ENCODE measurements at regions not wholly inside any gene's neighbourhood (a gene's known extent, or its start where the extent isn't known, plus 50 kb on each side); places are given as distances from the start of the nearest gene placed in this dataset.

DNA sequence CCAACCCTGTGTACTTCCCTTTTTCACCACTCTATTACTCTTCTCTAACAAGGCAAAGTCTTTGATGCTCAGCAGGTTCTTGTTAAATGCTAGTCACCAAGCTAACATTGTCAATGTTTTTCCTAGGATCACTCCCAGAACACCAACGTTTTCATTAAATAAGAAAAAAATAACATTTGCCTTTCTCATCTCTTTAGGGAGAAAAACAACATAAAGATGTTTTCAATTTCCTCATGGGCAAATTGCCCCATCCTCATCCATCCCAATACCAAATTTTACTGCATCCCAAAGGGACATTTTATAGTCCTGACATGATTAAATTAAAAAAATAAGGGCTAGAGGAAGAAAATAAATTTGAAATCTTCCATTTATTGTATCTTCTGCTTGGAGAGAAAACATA lies 106.5 kb downstream of the SUCNR1 start:
- 20% methylated on average over 1 of the region's 1 CpG for WGBS

GRCh38 chr3:151983538-151983937 lies 110.1 kb downstream of the SUCNR1 start:
- Histone ChIP-seq H3K9ac (ENCODE audit: low read depth in 1 of 2, low read length in 2 of 2) (no peak overlapping the region), H3K4me1 (ENCODE audit: control insufficient read depth in 4 of 4, insufficient read depth in 4 of 4, low read length in 3 of 4) (peaks cover 0 to 5% (median 0%) of the 10 kb centered on the region in 4 donors), H3K27me3 (ENCODE audit: control insufficient read depth in 4 of 4, insufficient read depth in 4 of 4, low read length in 3 of 4) (no peaks in the 10 kb centered on the region), H3K27ac (ENCODE audit: low read depth in 1 of 2, low read length in 2 of 2) (no peak overlapping the region), H3K4me3 (ENCODE audit: low read depth in 1 of 3, low read length in 3 of 3) (no peak overlapping the region), H3K36me3 (ENCODE audit: control insufficient read depth in 4 of 4, insufficient read depth in 3 of 4, low read depth in 1 of 4, low read length in 3 of 4) (no peaks in the 10 kb centered on the region), H3K9me3 (ENCODE audit: control insufficient read depth in 4 of 4, low read length in 3 of 4) (no peaks in the 10 kb centered on the region)
- 94% methylated on average over 7 of the region's 7 CpGs for WGBS
- no peak for DNase-seq (ENCODE audit: low spot score)
- TF ChIP-seq, protein P1, sequence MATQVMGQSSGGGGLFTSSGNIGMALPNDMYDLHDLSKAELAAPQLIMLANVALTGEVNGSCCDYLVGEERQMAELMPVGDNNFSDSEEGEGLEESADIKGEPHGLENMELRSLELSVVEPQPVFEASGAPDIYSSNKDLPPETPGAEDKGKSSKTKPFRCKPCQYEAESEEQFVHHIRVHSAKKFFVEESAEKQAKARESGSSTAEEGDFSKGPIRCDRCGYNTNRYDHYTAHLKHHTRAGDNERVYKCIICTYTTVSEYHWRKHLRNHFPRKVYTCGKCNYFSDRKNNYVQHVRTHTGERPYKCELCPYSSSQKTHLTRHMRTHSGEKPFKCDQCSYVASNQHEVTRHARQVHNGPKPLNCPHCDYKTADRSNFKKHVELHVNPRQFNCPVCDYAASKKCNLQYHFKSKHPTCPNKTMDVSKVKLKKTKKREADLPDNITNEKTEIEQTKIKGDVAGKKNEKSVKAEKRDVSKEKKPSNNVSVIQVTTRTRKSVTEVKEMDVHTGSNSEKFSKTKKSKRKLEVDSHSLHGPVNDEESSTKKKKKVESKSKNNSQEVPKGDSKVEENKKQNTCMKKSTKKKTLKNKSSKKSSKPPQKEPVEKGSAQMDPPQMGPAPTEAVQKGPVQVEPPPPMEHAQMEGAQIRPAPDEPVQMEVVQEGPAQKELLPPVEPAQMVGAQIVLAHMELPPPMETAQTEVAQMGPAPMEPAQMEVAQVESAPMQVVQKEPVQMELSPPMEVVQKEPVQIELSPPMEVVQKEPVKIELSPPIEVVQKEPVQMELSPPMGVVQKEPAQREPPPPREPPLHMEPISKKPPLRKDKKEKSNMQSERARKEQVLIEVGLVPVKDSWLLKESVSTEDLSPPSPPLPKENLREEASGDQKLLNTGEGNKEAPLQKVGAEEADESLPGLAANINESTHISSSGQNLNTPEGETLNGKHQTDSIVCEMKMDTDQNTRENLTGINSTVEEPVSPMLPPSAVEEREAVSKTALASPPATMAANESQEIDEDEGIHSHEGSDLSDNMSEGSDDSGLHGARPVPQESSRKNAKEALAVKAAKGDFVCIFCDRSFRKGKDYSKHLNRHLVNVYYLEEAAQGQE (IDR thresholded peaks at IDR 0.05), result no peak
- TF ChIP-seq, protein P2, sequence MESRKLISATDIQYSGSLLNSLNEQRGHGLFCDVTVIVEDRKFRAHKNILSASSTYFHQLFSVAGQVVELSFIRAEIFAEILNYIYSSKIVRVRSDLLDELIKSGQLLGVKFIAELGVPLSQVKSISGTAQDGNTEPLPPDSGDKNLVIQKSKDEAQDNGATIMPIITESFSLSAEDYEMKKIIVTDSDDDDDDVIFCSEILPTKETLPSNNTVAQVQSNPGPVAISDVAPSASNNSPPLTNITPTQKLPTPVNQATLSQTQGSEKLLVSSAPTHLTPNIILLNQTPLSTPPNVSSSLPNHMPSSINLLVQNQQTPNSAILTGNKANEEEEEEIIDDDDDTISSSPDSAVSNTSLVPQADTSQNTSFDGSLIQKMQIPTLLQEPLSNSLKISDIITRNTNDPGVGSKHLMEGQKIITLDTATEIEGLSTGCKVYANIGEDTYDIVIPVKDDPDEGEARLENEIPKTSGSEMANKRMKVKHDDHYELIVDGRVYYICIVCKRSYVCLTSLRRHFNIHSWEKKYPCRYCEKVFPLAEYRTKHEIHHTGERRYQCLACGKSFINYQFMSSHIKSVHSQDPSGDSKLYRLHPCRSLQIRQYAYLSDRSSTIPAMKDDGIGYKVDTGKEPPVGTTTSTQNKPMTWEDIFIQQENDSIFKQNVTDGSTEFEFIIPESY (IDR thresholded peaks at IDR 0.05), result no peak

More for the DNA sequence above, 106.5 kb downstream of the SUCNR1 start:
- Histone ChIP-seq H3K4me1 (ENCODE audit: control insufficient read depth in 4 of 4, insufficient read depth in 4 of 4, low read length in 3 of 4) (peaks cover 0 to 20% (median 7%) of the 10 kb centered on the region in 4 donors), H3K27me3 (ENCODE audit: control insufficient read depth in 4 of 4, insufficient read depth in 4 of 4, low read length in 3 of 4) (no peaks in the 10 kb centered on the region), H3K4me3 (ENCODE audit: low read depth in 1 of 3, low read length in 3 of 3) (no peak overlapping the region), H3K9ac (ENCODE audit: low read depth in 1 of 2, low read length in 2 of 2) (no peak overlapping the region), H3K36me3 (ENCODE audit: control insufficient read depth in 4 of 4, insufficient read depth in 3 of 4, low read depth in 1 of 4, low read length in 3 of 4) (no peaks in the 10 kb centered on the region), H3K27ac (ENCODE audit: low read depth in 1 of 2, low read length in 2 of 2) (no peak overlapping the region), H3K9me3 (ENCODE audit: control insufficient read depth in 4 of 4, low read length in 3 of 4) (no peaks in the 10 kb centered on the region)
- no peak for DNase-seq (ENCODE audit: low spot score)
- TF ChIP-seq EGR1 (IDR thresholded peaks at IDR 0.05; ENCODE audit: low read depth in 2 of 2) (no peak), TAF1 (conservative IDR thresholded peaks at IDR 0.05) (no peak), RAD21 (IDR thresholded peaks at IDR 0.05) (no peak), FOXA2 (IDR thresholded peaks at IDR 0.05) (no peak), SP1 (IDR thresholded peaks at IDR 0.05) (no peak)
- TF ChIP-seq, protein P1 (IDR thresholded peaks at IDR 0.05), result no peak
